Stomach (tissue), 8 donors: ENCODE measurements at regions not wholly inside any gene's neighbourhood (a gene's known extent, or its start where the extent isn't known, plus 50 kb on each side); places are given as distances from the start of the nearest gene placed in this dataset.

Source experiments
- DNase-seq, 2 donors: peaks; one replicate each; pipeline versions ENCODE4 v3.0.0 to v3.0.0-alpha.2; 2013 to 2019
- H3K27ac ChIP-seq, 5 donors: fragments of 200-600 bp in 4 of 5; sonication (generic) in 4 of 5; one replicate each; pipeline ENCODE4 v1.5.1; 2013 to 2019; ENCODE audit warnings: mild to moderate bottlenecking in 1 of 5, moderate library complexity in 1 of 5
- H3K27me3 ChIP-seq, 3 donors: fragments of 200-600 bp; sonication (generic); one replicate each; pipeline ENCODE4 v1.5.1; 2017 to 2019; ENCODE audit warnings: mixed run types in 1 of 3
- H3K36me3 ChIP-seq, 4 donors: fragments of 200-600 bp; sonication (generic); 1 replicate in 3 of 4; 2 replicates in 1 of 4; pipeline ENCODE4 v1.5.1; 2016 to 2019
- H3K4me1 ChIP-seq, 4 donors: fragments of 200-600 bp; sonication (generic); one replicate each; pipeline ENCODE4 v1.5.1; 2016 to 2019
- H3K4me3 ChIP-seq, 4 donors: fragments of 200-600 bp; sonication (generic) in 3 of 4; one replicate each; pipeline ENCODE4 v1.5.1; 2016 to 2019; ENCODE audit warnings: mild to moderate bottlenecking in 1 of 4
- H3K9me3 ChIP-seq, 4 donors: fragments of 200-600 bp; sonication (generic); one replicate each; pipeline ENCODE4 v1.5.1; 2016 to 2019
- CTCF ChIP-seq, 7 experiments: fragments of 450-650 bp in 4 of 7; fragments of 200-600 bp in 3 of 7; sonication (generic) in 3 of 7; IDR thresholded peaks; one replicate each; pipeline ENCODE4 v1.5.1; 2016 to 2019; ENCODE audit warnings: antibody characterized with exemption in 7 of 7, control low read depth in 2 of 7, mild to moderate bottlenecking in 1 of 7
- EP300 ChIP-seq: sonication (generic); formaldehyde crosslinking; IDR thresholded peaks from one replicate; pipeline ENCODE4 v1.6.1; 2017; ENCODE audit warnings: antibody characterized with exemption
- POLR2A ChIP-seq, 4 donors: fragments of 450-650 bp; IDR thresholded peaks; one replicate each; pipeline ENCODE4 v1.6.1; 2016; ENCODE audit warnings: antibody characterized with exemption in 4 of 4, control low read depth in 2 of 4, mild to moderate bottlenecking in 1 of 4, moderate library complexity in 1 of 4
- POLR2AphosphoS5 ChIP-seq, 3 donors: sonication (generic); formaldehyde crosslinking; IDR thresholded peaks; one replicate each; pipeline ENCODE4 v1.6.1; 2016; ENCODE audit warnings: antibody characterized with exemption in 3 of 3
- WGBS, 5 donors: extraction: QIAGEN DNeasy Blood & Tissue Kit in 3 of 5; methylation state at CpG; one replicate each; pipeline versions ENCODE4 v1.1.5 to v1.1.7; 2013 to 2018; 5-methylcytosine and 5-hydroxymethylcytosine counted together
- intact Hi-C: fragments of 100-400 bp; cut with DNase I; formaldehyde crosslinking; loops from one replicate; pipeline ENCODE4 v1.15.1; 2023; ENCODE audit warnings: low total_unique reads
- donor health status: healthy with polysubstance abuse.
- donor health status: Bipolar disorder and iron deficiency.
- donor health status: healthy.

GRCh38 chr16:74031551-74031950 is 265.1 kb upstream of the PSMD7 start:
- intact Hi-C loops = no loop called here
- 80 to 88% (median 86%) methylated on average over 4 of the region's 4 CpGs for WGBS, 5 donors
- TF ChIP-seq POLR2AphosphoS5 (IDR thresholded peaks at IDR 0.05) = no peak
- TF ChIP-seq POLR2A (IDR thresholded peaks at IDR 0.05) = no peak
- TF ChIP-seq CTCF (IDR thresholded peaks at IDR 0.05) = no peak
- no peak for TF ChIP-seq EP300

GRCh38 chr16:74030000-74030706 is 266.5 kb upstream of the PSMD7 start:
- no peak for DNase-seq
- no peak overlapping the region for H3K27ac ChIP-seq
- H3K27me3 ChIP-seq = peaks cover 0 to 1% (median 0%) of the 10 kb centered on the region in 3 donors
- H3K9me3 ChIP-seq = no peaks in the 10 kb centered on the region
- H3K4me1 ChIP-seq = no peaks in the 10 kb centered on the region
- no peak for TF ChIP-seq CTCF (IDR thresholded peaks at IDR 0.05)
- TF ChIP-seq EP300 = no peak
- TF ChIP-seq POLR2AphosphoS5 (IDR thresholded peaks at IDR 0.05) = no peak
- no peak for TF ChIP-seq POLR2A (IDR thresholded peaks at IDR 0.05)
- H3K36me3 ChIP-seq = no peaks in the 10 kb centered on the region
- no peak overlapping the region for H3K4me3 ChIP-seq
- 48 to 68% (median 51%) methylated on average over 10 of the region's 10 CpGs for WGBS, 5 donors
- intact Hi-C loops = no loop called here

More at GRCh38 chr16:74031551-74031950, 265.1 kb upstream of the PSMD7 start:
- Histone ChIP-seq H3K4me1 (no peaks in the 10 kb centered on the region), H3K27ac (no peak overlapping the region), H3K9me3 (no peaks in the 10 kb centered on the region), H3K4me3 (no peak overlapping the region), H3K27me3 (peaks cover 0 to 5% (median 0%) of the 10 kb centered on the region in 3 donors), H3K36me3 (no peaks in the 10 kb centered on the region)
- DNase-seq = no peak

- Histone ChIP-seq H3K4me3 (no peak overlapping the region), H3K9me3 (no peaks in the 10 kb centered on the region), H3K27ac (no peak overlapping the region), H3K4me1 (no peaks in the 10 kb centered on the region), H3K27me3 (no peaks in the 10 kb centered on the region), H3K36me3 (no peaks in the 10 kb centered on the region)
- TF ChIP-seq EP300 (no peak), POLR2A (IDR thresholded peaks at IDR 0.05) (no peak), CTCF (IDR thresholded peaks at IDR 0.05) (no peak), POLR2AphosphoS5 (IDR thresholded peaks at IDR 0.05) (no peak)
- intact Hi-C loops = no loop called here
- DNase-seq = no peak
- WGBS, 5 donors = 53 to 67% (median 55%) methylated on average over 9 of the region's 9 CpGs
Observed at GRCh38 chr16:74029115-74029792, 267.4 kb upstream of the PSMD7 start.

- intact Hi-C loops = no loop called here
- WGBS, 5 donors = 20 to 39% (median 26%) methylated on average over 6 of the region's 6 CpGs
- no peak for DNase-seq
Observed at GRCh38 chr16:74026373-74027281, 270.0 kb upstream of the PSMD7 start.

More at GRCh38 chr16:74026373-74027281, 270.0 kb upstream of the PSMD7 start:
- H3K4me3 ChIP-seq = no peak overlapping the region
- TF ChIP-seq POLR2AphosphoS5 (IDR thresholded peaks at IDR 0.05) = no peak
- TF ChIP-seq EP300 = no peak
- TF ChIP-seq POLR2A (IDR thresholded peaks at IDR 0.05) = no peak
- TF ChIP-seq CTCF (IDR thresholded peaks at IDR 0.05) = no peak
- H3K9me3 ChIP-seq = no peaks in the 10 kb centered on the region
- H3K4me1 ChIP-seq = no peaks in the 10 kb centered on the region
- H3K27me3 ChIP-seq = peaks cover 0 to 3% (median 0%) of the 10 kb centered on the region in 3 donors
- no peaks in the 10 kb centered on the region for H3K36me3 ChIP-seq
- no peak overlapping the region for H3K27ac ChIP-seq
